MG63 (cell line): ENCODE measurements at regions not wholly inside any gene's neighbourhood (a gene's known extent, or its start where the extent isn't known, plus 50 kb on each side); places are given as distances from the start of the nearest gene placed in this dataset.
"Not testable (repeated sequence)": the region's sequence is repeated elsewhere in the genome, so short reads cannot be mapped to it uniquely, and the experiment has no call there.

Experiments
- DNase-seq: peaks from one replicate; pipeline ENCODE4 v3.0.0-alpha.2; 2020
- H3K27me3 ChIP-seq: fragments of 250-450 bp; sonication (Bioruptor Pico); 2 replicates; pipeline ENCODE4 v1.5.1; 2020; ENCODE audit warnings: mild to moderate bottlenecking, moderate library complexity
- H3K36me3 ChIP-seq: fragments of 250-450 bp; sonication (Bioruptor Pico); 2 replicates; pipeline ENCODE4 v1.5.1; 2020; ENCODE audit warnings: mild to moderate bottlenecking, moderate library complexity
- H3K4me3 ChIP-seq: fragments of 250-450 bp; sonication (Bioruptor Pico); 2 replicates; pipeline ENCODE4 v1.5.1; 2020; ENCODE audit warnings: mild to moderate bottlenecking, moderate library complexity
- H3K9me3 ChIP-seq: fragments of 250-450 bp; sonication (Bioruptor Pico); 2 replicates; pipeline ENCODE4 v1.5.1; 2020; ENCODE audit warnings: mild to moderate bottlenecking, moderate library complexity

DNA sequence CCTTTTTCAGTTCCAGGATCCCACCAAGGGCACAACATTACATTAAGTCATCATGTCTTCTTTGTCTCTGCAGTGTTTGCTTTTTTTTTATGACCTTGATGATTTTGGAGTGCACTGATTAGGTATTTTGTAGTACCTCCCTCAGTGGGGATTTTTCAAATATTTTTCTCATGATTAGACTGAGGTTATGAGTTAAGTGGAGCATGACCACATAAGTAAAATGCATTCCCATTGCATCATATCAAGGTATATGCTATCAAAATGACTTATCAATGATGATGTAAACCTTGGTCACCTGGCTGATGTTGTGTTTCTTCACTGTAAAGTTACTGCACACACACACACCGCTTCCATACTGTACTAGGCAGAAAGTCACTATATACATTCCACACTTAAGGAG is 96.7 kb upstream of the TRPC4 start:
- H3K4me3 ChIP-seq, result no peak overlapping the region
- no peak for DNase-seq
- no peaks in the 10 kb centered on the region for H3K9me3 ChIP-seq
- no peaks in the 10 kb centered on the region for H3K36me3 ChIP-seq
- H3K27me3 ChIP-seq, result no peaks in the 10 kb centered on the region

DNA sequence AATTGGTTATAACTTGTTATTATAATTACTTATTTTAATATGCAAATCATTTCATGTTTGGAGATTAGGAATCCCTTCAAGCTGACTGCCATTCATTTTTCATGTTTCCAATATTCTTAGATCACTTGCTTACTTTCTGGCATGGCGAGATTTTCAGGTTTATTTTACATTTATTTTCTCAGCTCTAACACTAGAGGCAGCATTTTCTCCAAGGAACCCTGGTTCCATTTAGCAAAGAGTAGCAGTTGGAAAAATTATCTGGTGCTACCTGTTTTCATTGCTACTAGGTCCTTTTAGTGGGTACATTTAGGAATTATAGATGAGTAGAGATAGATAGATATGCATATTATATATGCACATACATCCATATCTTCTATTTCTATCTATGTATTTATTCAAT is 90.9 kb upstream of the TRPC4 start:
- Histone ChIP-seq H3K4me3 (no peak overlapping the region), H3K36me3 (no peaks in the 10 kb centered on the region), H3K9me3 (no peaks in the 10 kb centered on the region), H3K27me3 (no peaks in the 10 kb centered on the region)
- DNase-seq, result no peak

DNA sequence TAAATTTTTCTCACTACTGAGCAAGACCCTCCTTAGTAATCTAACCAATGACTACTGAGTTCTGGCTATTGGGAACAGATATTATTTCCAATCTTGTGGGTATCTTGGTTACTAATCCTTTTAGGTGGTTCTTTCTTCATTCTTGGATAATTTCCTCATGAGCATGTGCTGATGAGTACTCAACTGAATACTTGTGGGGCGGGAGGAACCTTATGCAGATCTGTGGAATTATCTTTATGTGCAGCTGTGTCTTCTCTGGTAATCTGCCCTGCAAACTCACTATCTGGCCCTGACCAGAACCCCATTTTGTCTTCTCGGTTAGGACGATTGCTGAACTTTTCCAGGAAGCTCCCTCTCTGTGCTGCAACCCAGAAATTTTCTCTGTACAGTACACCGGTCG is 89.7 kb upstream of the TRPC4 start:
- Histone ChIP-seq H3K27me3 (no peaks in the 10 kb centered on the region), H3K36me3 (no peaks in the 10 kb centered on the region)
- no peak for DNase-seq

DNA sequence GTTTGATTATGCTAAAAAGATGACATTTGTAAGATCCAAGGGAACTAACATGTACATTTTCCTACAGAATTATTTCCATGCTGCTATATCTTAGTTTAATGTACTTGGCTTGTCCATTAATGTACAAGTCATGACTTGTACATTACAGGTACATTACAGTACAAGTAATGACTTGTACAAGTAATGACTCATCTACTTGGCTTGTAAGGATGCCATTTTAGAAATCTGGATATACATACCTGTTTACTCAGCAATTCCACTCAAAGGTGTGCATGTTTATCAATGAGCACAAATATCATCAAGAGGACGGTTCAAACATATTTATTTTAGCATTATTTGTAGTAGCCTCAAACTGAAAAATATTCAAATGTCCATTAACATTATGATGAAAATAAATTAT is 87.0 kb upstream of the TRPC4 start:
- DNase-seq, result no peak
- H3K4me3 ChIP-seq, result no peak overlapping the region

More for the DNA sequence above, 89.7 kb upstream of the TRPC4 start:
- Histone ChIP-seq H3K4me3 (no peak overlapping the region), H3K9me3 (no peaks in the 10 kb centered on the region)

DNA sequence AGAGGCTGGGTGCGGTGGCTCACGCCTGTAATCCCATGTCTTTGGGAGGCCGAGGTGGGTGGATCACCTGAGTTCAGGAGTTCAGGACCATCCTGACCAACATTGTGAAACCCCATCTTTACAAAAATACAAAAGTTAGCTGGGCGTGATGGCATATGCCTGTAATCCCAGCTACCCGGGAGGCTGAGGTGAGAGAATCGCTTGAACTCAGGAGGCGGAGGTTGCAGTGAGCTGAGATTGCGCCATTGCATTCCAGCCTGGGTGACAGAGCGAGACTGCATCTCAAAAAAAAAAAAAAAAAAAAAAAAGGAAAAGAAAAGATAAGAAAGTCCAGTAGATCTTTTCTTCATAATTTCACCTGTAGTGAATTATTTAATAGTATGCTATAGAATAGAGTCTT is 85.0 kb upstream of the TRPC4 start:
- not testable (repeated sequence) for H3K4me3 ChIP-seq, H3K9me3 ChIP-seq, H3K27me3 ChIP-seq, H3K36me3 ChIP-seq, DNase-seq

More for the DNA sequence above, 87.0 kb upstream of the TRPC4 start:
- Histone ChIP-seq H3K9me3 (no peaks in the 10 kb centered on the region), H3K27me3 (no peaks in the 10 kb centered on the region), H3K36me3 (no peaks in the 10 kb centered on the region)

DNA sequence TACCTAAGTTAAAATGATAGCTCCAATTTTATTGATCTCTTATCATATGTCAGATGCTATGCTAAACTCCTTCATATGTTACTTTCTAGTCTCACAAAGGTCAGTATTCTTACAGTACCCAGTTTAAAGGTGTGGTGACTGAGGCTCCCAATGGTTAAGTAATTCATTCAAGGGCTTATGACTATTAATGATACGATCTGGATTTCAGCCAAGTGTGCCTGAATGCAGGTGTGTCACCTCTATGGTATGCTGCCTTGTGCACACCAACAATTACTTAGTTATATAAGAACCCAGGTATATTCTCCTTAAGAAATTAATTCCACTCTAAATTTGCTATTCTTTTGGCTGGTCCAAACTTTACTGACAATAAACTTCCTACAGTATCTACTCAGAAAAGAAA is 84.6 kb upstream of the TRPC4 start:
- Histone ChIP-seq H3K27me3 (no peaks in the 10 kb centered on the region), H3K36me3 (no peaks in the 10 kb centered on the region), H3K4me3 (no peak overlapping the region), H3K9me3 (no peaks in the 10 kb centered on the region)
- no peak for DNase-seq

DNA sequence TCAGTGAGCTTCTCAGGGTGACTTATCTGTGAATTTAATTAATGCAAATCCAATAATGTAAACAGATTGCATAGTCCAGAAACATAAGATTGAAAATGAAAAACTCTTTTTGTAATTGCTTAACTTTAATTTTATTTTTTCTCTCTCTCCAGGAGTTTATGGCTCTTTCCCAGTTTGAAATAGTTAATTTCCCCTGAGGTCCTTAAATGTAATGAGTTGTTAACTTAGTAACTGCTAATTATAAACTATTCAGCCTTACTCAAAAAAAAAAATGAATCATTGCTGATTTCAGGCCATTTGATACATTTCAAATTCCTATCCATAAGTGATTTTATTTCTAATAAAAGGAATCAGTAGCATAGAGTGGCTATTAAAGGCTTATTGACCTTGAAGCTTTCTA is 84.1 kb upstream of the TRPC4 start:
- Histone ChIP-seq H3K27me3 (no peaks in the 10 kb centered on the region), H3K36me3 (no peaks in the 10 kb centered on the region), H3K4me3 (no peak overlapping the region), H3K9me3 (no peaks in the 10 kb centered on the region)
- no peak for DNase-seq

DNA sequence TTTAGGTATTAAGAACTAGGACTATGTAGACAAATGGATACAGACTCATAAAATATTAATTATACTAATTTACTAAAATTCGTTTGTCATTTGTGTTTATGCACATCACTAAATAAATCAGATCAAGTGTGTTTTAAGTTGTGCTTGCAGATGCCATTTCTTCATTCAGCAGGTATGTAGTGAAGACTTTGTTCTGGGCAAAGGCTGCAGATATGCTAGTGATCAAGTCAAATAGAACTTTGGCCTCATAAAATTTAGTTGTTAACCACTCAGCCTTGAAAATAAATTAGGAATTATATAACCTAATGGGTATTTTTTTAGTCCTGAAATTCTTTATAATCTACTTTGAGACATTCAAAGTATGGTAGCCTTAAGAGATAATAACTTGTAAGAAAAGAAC is 80.4 kb upstream of the TRPC4 start:
- Histone ChIP-seq H3K36me3 (no peaks in the 10 kb centered on the region), H3K27me3 (no peaks in the 10 kb centered on the region), H3K9me3 (no peaks in the 10 kb centered on the region), H3K4me3 (no peak overlapping the region)
- DNase-seq, result no peak

DNA sequence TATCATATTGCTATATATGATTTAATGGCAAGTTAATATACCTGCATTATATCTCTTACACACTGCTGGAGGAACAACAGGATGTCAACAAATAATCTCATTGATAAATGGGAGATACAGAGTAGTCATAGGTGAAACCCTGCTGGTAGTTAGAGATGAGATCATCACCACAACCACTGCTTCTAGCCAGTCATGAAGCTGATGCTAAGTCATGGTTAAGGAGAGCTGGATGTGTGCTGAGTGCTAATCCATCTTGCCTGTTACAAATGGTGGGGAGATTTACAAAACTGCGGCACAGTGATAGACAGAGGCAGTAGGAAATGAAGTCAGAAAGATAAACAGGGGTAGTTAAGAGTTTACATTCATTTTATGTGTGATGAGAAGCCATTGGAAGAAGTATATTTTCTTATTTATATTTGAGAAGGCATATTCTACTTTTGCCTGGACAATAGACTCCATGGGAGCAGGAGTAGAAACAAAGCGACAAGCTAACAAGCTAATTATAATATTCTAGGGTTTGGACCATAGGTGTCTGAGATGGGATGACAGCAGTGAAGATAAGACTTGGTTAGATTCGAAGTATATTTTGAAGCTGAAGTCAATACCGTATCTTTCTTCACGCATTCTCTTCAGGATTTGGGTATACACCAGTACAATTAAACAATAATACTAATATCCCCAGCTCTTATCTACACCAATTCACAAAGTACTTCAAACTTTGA is 78.0 kb upstream of the TRPC4 start:
- Histone ChIP-seq H3K27me3 (no peaks in the 10 kb centered on the region), H3K36me3 (no peaks in the 10 kb centered on the region), H3K4me3 (no peak overlapping the region), H3K9me3 (no peaks in the 10 kb centered on the region)
- no peak for DNase-seq

DNA sequence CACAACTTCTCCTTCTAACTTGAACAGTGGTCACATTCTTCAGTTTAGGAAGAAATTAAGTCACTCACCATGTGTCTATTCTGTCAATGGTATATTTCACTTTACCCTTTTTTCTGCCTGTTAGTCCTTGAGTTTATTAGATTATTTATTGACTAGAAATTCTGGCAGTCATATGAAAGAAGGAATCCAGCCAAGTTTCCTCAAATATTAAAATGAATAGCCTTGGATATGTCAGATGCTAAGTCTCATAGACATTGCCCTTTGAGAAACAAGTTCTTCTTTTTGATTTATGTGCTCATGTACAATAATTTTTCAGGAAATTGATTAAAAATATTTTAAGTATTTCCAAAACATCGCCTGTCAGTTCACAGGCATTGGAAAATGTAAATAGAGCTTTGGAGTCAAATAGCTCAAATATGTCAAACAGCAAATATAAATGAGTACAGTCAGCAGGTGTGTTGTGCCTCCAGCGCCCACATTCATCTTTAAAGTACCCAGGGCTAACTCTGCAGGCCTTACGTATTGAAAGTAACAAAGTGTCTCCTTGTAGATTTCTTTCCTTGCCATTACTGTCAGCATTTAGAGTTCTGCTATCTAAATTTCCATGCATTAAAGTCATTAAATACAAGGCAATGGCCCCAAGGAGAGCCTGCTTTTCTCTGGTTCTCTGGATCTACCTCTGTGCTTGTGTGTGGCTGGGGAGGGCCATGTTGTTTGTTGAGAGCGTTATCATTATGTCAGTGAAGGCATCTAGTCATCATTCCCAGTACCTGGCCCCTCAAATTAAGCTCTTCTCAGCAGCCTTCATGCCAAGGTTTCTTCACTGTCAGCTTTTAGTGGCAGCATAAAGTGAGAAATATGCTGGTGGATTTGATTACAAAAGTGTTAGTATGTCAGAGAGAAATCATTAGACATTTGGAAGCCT is 76.3 kb upstream of the TRPC4 start:
- DNase-seq, result no peak

DNA sequence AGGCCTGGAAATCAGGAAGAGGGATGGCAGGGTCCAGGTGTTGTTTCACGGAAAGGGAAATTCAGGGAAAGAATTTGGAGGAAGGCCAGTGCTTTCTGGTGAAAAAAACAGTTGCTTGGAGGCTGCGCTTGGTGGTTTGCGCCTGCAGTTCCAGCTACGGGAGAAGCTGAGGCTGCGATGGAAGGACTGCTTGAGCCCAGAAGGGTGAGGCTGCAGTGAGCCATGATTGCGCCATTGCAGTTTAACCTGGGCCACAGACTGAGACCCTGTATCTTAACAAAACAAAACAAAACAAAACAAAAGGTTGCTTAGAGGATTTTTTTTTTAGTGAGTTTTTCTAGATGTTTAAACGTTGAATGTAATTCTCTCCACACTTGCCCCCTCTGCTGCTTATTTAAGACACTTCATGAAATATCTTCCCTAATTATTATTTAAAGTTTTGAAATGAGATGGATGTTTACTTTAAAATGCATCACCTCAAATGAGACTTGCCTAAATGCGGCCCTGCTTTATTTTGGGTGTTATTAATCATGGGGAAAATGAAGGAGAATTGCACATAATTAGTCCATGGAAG is 75.4 kb upstream of the TRPC4 start:
- no peaks in the 10 kb centered on the region for H3K27me3 ChIP-seq
- no peak overlapping the region for H3K4me3 ChIP-seq
- no peaks in the 10 kb centered on the region for H3K9me3 ChIP-seq
- DNase-seq, result no peak
- no peaks in the 10 kb centered on the region for H3K36me3 ChIP-seq

More for the DNA sequence above, 76.3 kb upstream of the TRPC4 start:
- H3K36me3 ChIP-seq, result no peaks in the 10 kb centered on the region
- H3K27me3 ChIP-seq, result no peaks in the 10 kb centered on the region
- H3K4me3 ChIP-seq, result no peak overlapping the region
- H3K9me3 ChIP-seq, result no peaks in the 10 kb centered on the region

DNA sequence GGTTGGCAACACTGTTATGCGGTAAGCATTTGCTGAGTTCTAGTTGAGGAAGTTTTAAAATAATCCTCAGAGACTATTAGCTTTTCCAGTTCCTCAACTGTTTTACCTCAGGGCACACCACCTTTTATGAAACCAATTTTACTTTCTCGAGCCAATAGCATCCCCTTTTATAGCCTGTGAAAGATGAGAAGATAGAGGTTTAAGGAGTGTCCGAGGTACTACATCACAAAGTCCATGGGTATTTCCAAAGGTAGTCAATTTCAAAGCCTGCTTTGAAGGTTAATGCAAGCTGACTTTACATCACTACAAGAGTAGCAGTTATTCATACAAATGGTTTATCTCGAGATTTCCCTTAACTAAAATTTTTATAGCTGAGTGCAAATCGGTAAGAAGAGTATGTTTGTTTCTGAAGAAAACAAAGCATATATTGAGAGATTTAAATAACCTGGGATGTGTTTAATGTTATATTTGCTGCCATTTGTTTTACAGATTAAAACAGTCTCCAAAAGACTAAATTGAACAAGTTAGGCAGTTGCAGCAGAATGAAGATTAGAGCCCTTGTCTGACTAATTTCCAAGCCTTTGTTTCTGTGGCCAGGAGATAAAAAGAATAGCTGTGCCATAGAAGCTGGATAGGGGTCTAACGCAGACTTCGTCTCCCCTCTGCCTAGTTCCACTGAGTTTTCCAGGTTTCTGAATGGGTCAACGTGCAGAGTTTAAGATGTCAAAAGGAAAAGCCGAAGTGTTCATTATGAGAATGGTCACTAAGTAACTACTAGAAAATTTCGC is 74.7 kb upstream of the TRPC4 start:
- Histone ChIP-seq H3K9me3 (no peaks in the 10 kb centered on the region), H3K4me3 (no peak overlapping the region), H3K36me3 (no peaks in the 10 kb centered on the region), H3K27me3 (no peaks in the 10 kb centered on the region)
- no peak for DNase-seq

DNA sequence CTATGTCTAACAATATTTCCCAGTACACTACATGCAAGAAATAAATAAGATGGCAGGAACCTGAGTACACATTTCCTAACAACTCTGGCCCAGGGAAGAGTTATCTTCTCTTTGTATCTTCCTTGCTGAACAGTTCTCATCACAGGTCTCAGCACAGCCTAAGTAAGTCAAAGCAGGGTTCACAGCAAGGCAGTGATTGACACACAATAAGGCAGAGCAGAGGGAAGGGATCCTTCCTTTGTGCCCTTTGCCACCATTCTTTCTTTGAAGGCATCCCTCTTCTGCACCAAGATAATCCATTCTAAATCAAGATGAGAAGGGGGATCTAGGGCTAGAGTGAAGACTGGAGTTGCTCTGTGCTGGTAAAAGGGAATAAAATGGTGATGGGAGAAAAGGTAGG is 73.4 kb upstream of the TRPC4 start:
- Histone ChIP-seq H3K9me3 (no peaks in the 10 kb centered on the region), H3K36me3 (no peaks in the 10 kb centered on the region), H3K27me3 (no peaks in the 10 kb centered on the region), H3K4me3 (no peak overlapping the region)
- DNase-seq, result no peak

DNA sequence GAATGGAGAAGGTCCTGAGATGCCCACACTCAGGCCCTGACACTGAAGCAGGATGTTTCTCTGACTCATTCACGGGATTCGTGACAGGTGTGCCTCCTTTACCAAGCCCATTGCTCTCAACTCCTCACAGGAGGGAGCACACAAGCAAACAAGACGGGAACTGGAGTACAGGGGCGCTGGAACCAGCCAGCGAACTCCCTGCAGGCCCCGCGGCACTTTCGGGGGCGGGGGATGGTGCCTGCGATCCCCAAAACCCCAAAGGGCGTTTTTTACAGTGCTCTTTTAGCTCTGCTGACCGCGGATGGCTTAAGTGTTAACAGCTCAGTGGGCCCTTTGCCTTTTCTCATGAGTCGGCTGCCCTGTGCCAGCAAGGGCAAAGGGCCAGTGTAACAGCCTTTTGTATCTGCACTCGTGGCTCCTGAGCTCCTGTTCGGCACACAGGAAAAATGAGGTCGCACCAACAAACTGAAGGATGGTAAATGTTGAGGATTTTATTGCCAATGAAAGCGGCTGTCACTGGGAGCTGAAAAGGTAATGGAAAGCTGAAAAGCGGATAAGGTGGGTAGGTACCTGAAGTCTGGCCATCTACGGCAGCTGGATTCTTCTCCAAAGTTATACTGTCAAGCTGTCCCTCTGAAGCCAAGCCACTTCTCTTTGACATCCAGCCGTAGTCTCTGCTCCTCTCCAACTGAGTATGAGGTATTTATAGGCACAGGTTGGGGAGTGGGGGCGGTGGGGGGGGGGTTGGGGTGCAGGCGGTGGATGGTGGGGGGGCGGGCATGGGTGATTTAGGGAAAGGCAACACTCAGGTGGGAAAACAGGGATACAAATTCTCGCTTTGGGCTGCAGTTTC is 65.0 kb upstream of the TRPC4 start:
- Histone ChIP-seq H3K36me3 (no peaks in the 10 kb centered on the region), H3K27me3 (no peaks in the 10 kb centered on the region), H3K9me3 (no peaks in the 10 kb centered on the region), H3K4me3 (no peak overlapping the region)
- peak; percentile 55 for DNase-seq

DNA sequence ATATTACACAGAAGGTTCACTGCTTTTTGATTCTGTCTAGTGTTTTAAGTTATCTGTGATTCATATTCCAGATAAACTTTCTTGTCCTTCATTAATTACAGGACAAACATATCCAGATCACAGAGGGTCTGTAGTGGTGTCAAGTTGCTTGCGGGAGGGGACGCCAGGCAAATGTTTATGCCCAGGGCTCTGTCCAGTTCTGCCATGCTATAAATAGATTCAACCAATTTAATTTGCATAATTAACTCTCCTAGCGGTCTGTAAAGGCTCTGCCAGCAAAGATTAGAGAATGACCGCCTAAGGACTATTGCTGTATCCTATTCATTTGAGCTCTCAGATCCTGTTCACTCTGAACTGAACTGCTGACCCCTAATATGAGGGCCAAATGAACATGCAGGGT is 59.7 kb upstream of the TRPC4 start:
- DNase-seq, result no peak
- no peaks in the 10 kb centered on the region for H3K36me3 ChIP-seq
- no peak overlapping the region for H3K4me3 ChIP-seq
- no peaks in the 10 kb centered on the region for H3K27me3 ChIP-seq
- no peaks in the 10 kb centered on the region for H3K9me3 ChIP-seq

DNA sequence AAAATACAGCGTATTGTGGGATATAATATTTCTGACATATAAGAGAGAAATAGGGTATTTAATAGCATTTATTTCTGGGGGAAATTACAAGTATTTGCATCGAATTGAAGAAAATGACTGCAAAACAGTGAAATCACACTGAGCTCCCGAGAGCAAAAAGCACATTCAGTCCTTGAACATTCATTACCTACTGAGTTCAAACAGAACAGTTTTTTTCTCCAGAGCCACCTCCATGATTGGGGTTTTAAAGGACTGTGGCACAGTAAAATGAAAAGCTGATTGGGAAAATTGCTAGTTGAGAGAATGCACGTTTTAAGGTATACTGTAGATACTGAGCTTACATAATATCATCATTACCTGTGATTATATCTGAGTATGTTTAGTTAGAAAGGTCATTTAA is 58.0 kb upstream of the TRPC4 start:
- H3K4me3 ChIP-seq, result no peak overlapping the region
- no peaks in the 10 kb centered on the region for H3K27me3 ChIP-seq
- no peaks in the 10 kb centered on the region for H3K9me3 ChIP-seq
- H3K36me3 ChIP-seq, result no peaks in the 10 kb centered on the region
- DNase-seq, result no peak
